ENCODE measurements at regions not wholly inside any gene's neighbourhood (a gene's known extent, or its start where the extent isn't known, plus 50 kb on each side); places are given as distances from the start of the nearest gene placed in this dataset.

- TF ChIP-seq ELK1 (IDR thresholded peaks at IDR 0.05; ENCODE audit: borderline replicate concordance, low read depth, low read length) (no peak), RFX5 (IDR thresholded peaks at IDR 0.05; ENCODE audit: low read depth, low read length) (no peak)
These were observed 112.5 kb upstream of the SLC44A3 start (continued) for GRCh38 chr1:94707321-94708298.

GRCh38 chr1:94702442-94702815 is 117.7 kb upstream of the SLC44A3 start:
- BruUV-seq (replicated peaks): no TSS peak
- Histone ChIP-seq H2BK5ac (ENCODE audit: low read depth, low read length, poor library complexity, severe bottlenecking) (peak overlapping the region; percentile 25), H3K4me3 (ENCODE audit: insufficient read depth, low read depth, low read length) (no peak overlapping the region), H2AK9ac (replicated peaks; ENCODE audit: low read depth, low read length, poor library complexity) (peak overlapping the region; percentile 35), H3K79me1 (ENCODE audit: low read depth in 1 of 2, low read length in 2 of 2) (no peaks in the 10 kb centered on the region), H3K14ac (replicated peaks; ENCODE audit: low read depth, low read length) (peak overlapping the region; percentile 88), H3K4ac (ENCODE audit: low read depth, low read length) (peak overlapping the region; percentile 83), H4K20me1 (ENCODE audit: insufficient read depth, low read length) (no peaks in the 10 kb centered on the region), H3K27me3 (ENCODE audit: control insufficient read depth, insufficient read depth, low read length) (no peaks in the 10 kb centered on the region), H3K9me3 (ENCODE audit: control insufficient read depth, insufficient read depth, low read length) (no peaks in the 10 kb centered on the region), H2BK20ac (ENCODE audit: low read depth, low read length) (peak overlapping the region; percentile 82), H3K9ac (ENCODE audit: low read depth, low read length) (peak overlapping the region; percentile 1; the same call in 1 of the 2 replicates), H3K9me1 (ENCODE audit: insufficient read depth, low read length) (peaks cover 16% of the 10 kb centered on the region), H3K36me3 (ENCODE audit: control insufficient read depth, insufficient read depth, low read length) (no peaks in the 10 kb centered on the region), H4K91ac (ENCODE audit: insufficient read depth, low read depth, low read length) (peak overlapping the region; percentile 91), H3K4me2 (ENCODE audit: low read depth, low read length) (no peak overlapping the region), H3K18ac (ENCODE audit: low read depth, low read length) (peak overlapping the region; percentile 90), H2BK120ac (ENCODE audit: low read depth, low read length) (peak overlapping the region; percentile 95), H2AFZ (replicated peaks; ENCODE audit: low read length, poor library complexity) (peak overlapping the region; percentile 29), H3K56ac (ENCODE audit: extremely low read depth, insufficient read depth, low read length) (peak overlapping the region; percentile 13; the same call in 1 of the 2 replicates), H4K5ac (ENCODE audit: low read depth, low read length) (peak overlapping the region; percentile 87), H3K23ac (ENCODE audit: low read depth, low read length) (peak overlapping the region; percentile 46; the same call in 1 of the 2 replicates), H2BK15ac (ENCODE audit: low read depth, low read length) (peak overlapping the region; percentile 84), H3K27ac (ENCODE audit: insufficient read depth, low read length) (peak overlapping the region; percentile 48), H2AK5ac (ENCODE audit: low read depth, low read length) (peak overlapping the region; percentile 94), H3K4me1 (ENCODE audit: control insufficient read depth, insufficient read depth, low read length) (peaks cover 22% of the 10 kb centered on the region), H4K8ac (ENCODE audit: low read depth in 2 of 2, low read length in 2 of 2) (peak overlapping the region; percentile 30 to 81; a peak in 3 of 4 replicates)
- POLR2A ChIA-PET (ENCODE audit: unreplicated experiment): interaction anchor here (0.8 kb wide), 1 partner anchor 161 kb away, joined by 3 read pairs; the partner anchor contains the start of gene F3
- peak; percentile 38 for DNase-seq
- in situ Hi-C loops (cut with MboI; ENCODE audit: low sequenced_read_pairs): no loop called here
- dilution Hi-C loops (cut with HindIII; ENCODE audit: low sequenced_read_pairs, unreplicated experiment): no loop called here
- peak; percentile 33 for ATAC-seq (ENCODE audit: low read depth)
- intact Hi-C loops (cut with micrococcal nuclease): no loop called here
- WGBS, 2 experiments (ENCODE audit: extremely low coverage in 2 of 2, insufficient read length in 1 of 2): no CpG with 5 or more reads among the region's 1 CpG
- CTCF ChIA-PET: no interaction called here
- no peak for TF ChIP-seq RCOR1 (IDR thresholded peaks at IDR 0.05; ENCODE audit: insufficient replicate concordance, low read length)
- no peak for TF ChIP-seq BHLHE40 (IDR thresholded peaks at IDR 0.05; ENCODE audit: low read depth, low read length)
- TF ChIP-seq ELK1 (IDR thresholded peaks at IDR 0.05; ENCODE audit: borderline replicate concordance, low read depth, low read length): no peak
- TF ChIP-seq CTCF (conservative IDR thresholded peaks at IDR 0.05; ENCODE audit: low read depth, low read length): no peak
- no peak for TF ChIP-seq USF2 (IDR thresholded peaks at IDR 0.05; ENCODE audit: low read depth, low read length)
- TF ChIP-seq FOS (IDR thresholded peaks at IDR 0.05; ENCODE audit: low read depth, low read length): no peak
